HCT116 (cell line): ENCODE measurements at regions not wholly inside any gene's neighbourhood (a gene's known extent, or its start where the extent isn't known, plus 50 kb on each side); places are given as distances from the start of the nearest gene placed in this dataset.

Source experiments
- ATAC-seq: fragments of 200-7000 bp; cut with Tn5 transposase; 2 replicates; pipeline ENCODE4 v1.9.1; 2020; ENCODE audit warnings: mild to moderate bottlenecking, moderate library complexity
- BruUV-seq: library from RNA; stranded (reverse); fragments of 400-500 nt; replicated peaks from 2 replicates; lab custom pipeline; 2021; lab: Mats Ljungman, UMichigan
- CTCF ChIA-PET: fragments of 300-600 bp; sonication (Branson Sonifier 250); formaldehyde crosslinking; loops from one replicate; lab custom pipeline; 2021; ENCODE audit warnings: antibody characterized with exemption; lab: Charles Lee
- POLR2A ChIA-PET: fragments of 300-600, 350-600 bp; sonication (Branson Sonifier 250); formaldehyde crosslinking; loops from one replicate; lab custom pipeline; 2021; ENCODE audit warnings: antibody characterized with exemption; lab: Charles Lee
- RAD21 ChIA-PET, 2 experiments: fragments of 300-600 bp; sonication (Branson Sonifier 250); formaldehyde crosslinking; loops; one replicate each; lab custom pipeline; 2023; ENCODE audit warnings: low total read pairs in 2 of 2; ENCODE audit not compliant: uncharacterized antibody in 2 of 2, unreplicated experiment in 2 of 2, low non-redundant PET in 1 of 2; lab: Charles Lee
- DNase-seq: peaks from one replicate; pipeline ENCODE4 v3.0.0-alpha.2; 2010; ENCODE audit warnings: low read depth, low spot score
- H2AFZ ChIP-seq: fragments of 200-600 bp; shearing (Covaris generic), sonication (generic); 2 replicates; pipeline ENCODE4 v1.6.1; 2017; ENCODE audit warnings: low read depth, mixed run types, mixed read lengths, antibody characterized with exemption, low read length; ENCODE audit not compliant: poor library complexity, severe bottlenecking
- H3K27ac ChIP-seq: 2 replicates; pipeline ENCODE4 v1.5.1; 2012; ENCODE audit warnings: low read depth, low read length
- H3K27me3 ChIP-seq: fragments of 200-600 bp; sonication (generic); 2 replicates; pipeline ENCODE4 v1.6.1; 2016; ENCODE audit warnings: mixed run types, low read length, mixed read lengths; ENCODE audit not compliant: insufficient read depth
- H3K36me3 ChIP-seq, 2 experiments: fragments of 200-500 bp in 1 of 2; fragments of 200-600 bp in 1 of 2; sonication (Bioruptor generic) in 1 of 2; sonication (generic) in 1 of 2; 2 replicates each; pipeline versions ENCODE4 v1.5.1 to v1.6.1; 2014 to 2016; ENCODE audit warnings: low read length in 2 of 2, inconsistent platforms in 1 of 2, mixed read lengths in 1 of 2, mixed run types in 1 of 2; ENCODE audit not compliant: insufficient read depth in 2 of 2, control insufficient read depth in 1 of 2
- H3K4me1 ChIP-seq, 2 experiments: fragments of 200-600 bp in 1 of 2; sonication (generic) in 1 of 2; 2 replicates each; pipeline versions ENCODE4 v1.5.1 to v1.6.1; 2012 to 2017; ENCODE audit warnings: low read length in 2 of 2, inconsistent platforms in 1 of 2, mild to moderate bottlenecking in 1 of 2, mixed read lengths in 1 of 2, mixed run types in 1 of 2, moderate library complexity in 1 of 2; ENCODE audit not compliant: insufficient read depth in 2 of 2, control insufficient read depth in 1 of 2
- H3K4me2 ChIP-seq: fragments of 200-600 bp; sonication (generic); 2 replicates; pipeline ENCODE4 v1.6.1; 2017; ENCODE audit warnings: mixed run types, low read length, mixed read lengths
- H3K4me3 ChIP-seq, 2 experiments: fragments of 200-600 bp in 1 of 2; sonication (generic) in 1 of 2; replicated peaks in 1 of 2; 2 replicates each; pipeline ENCODE4 v1.5.1; 2011 to 2016; ENCODE audit warnings: low read length in 2 of 2, control low read depth in 1 of 2, low read depth in 1 of 2, mild to moderate bottlenecking in 1 of 2, mixed read lengths in 1 of 2, mixed run types in 1 of 2
- H3K79me2 ChIP-seq: fragments of 200-600 bp; sonication (generic); 2 replicates; pipeline ENCODE4 v1.6.1; 2017; ENCODE audit warnings: mild to moderate bottlenecking, mixed run types, low read length, moderate library complexity, mixed read lengths; ENCODE audit not compliant: insufficient read depth
- H3K9ac ChIP-seq: fragments of 200-600 bp; sonication (generic); 2 replicates; pipeline ENCODE4 v1.6.1; 2016; ENCODE audit warnings: low read length, mixed read lengths
- H3K9me2 ChIP-seq: fragments of 200-600 bp; sonication (generic), shearing (Covaris generic); 2 replicates; pipeline ENCODE4 v1.6.1; 2017; ENCODE audit warnings: mixed run types, mild to moderate bottlenecking, moderate library complexity; ENCODE audit not compliant: insufficient read depth
- H3K9me3 ChIP-seq, 2 experiments: fragments of 200-500 bp in 1 of 2; fragments of 200-600 bp in 1 of 2; sonication (Bioruptor generic) in 1 of 2; sonication (generic) in 1 of 2; 2 replicates each; pipeline ENCODE4 v1.6.1; 2014 to 2017; ENCODE audit warnings: low read length in 2 of 2, mixed read lengths in 2 of 2, inconsistent platforms in 1 of 2, low read depth in 1 of 2, mild to moderate bottlenecking in 1 of 2, mixed run types in 1 of 2, moderate library complexity in 1 of 2; ENCODE audit not compliant: control insufficient read depth in 1 of 2, insufficient read depth in 1 of 2
- H4K20me1 ChIP-seq: fragments of 200-600 bp; sonication (generic), shearing (Covaris generic); 2 replicates; pipeline ENCODE4 v1.6.1; 2017; ENCODE audit warnings: mixed run types, mild to moderate bottlenecking, moderate library complexity; ENCODE audit not compliant: insufficient read depth
- CBX3 ChIP-seq: IDR thresholded peaks from 2 replicates; pipeline ENCODE4 v1.6.1; 2012; ENCODE audit warnings: low read depth
- CEBPB ChIP-seq: IDR thresholded peaks from 2 replicates; pipeline ENCODE4 v1.6.1; 2012; ENCODE audit warnings: low read depth
- EGR1 ChIP-seq: IDR thresholded peaks from 2 replicates; pipeline ENCODE4 v1.6.1; 2012; ENCODE audit warnings: low read depth
- ELF1 ChIP-seq: IDR thresholded peaks from 2 replicates; pipeline ENCODE4 v1.6.1; 2012; ENCODE audit warnings: low read depth, borderline replicate concordance
- FOSL1 ChIP-seq: IDR thresholded peaks from 2 replicates; pipeline ENCODE4 v1.6.1; 2012; ENCODE audit warnings: low read depth
- JUND ChIP-seq: IDR thresholded peaks from 2 replicates; pipeline ENCODE4 v1.6.1; 2012
- POLR2AphosphoS5 ChIP-seq: IDR thresholded peaks from 2 replicates; pipeline ENCODE4 v1.6.1; 2011; ENCODE audit warnings: mild to moderate bottlenecking, low read depth, low read length, moderate library complexity
- RAD21 ChIP-seq: IDR thresholded peaks from 2 replicates; pipeline ENCODE4 v1.6.1; 2012; ENCODE audit warnings: low read depth, mild to moderate bottlenecking
- SIN3A ChIP-seq: IDR thresholded peaks from 2 replicates; pipeline ENCODE4 v1.6.1; 2012; ENCODE audit warnings: low read depth
- SP1 ChIP-seq: IDR thresholded peaks from 2 replicates; pipeline ENCODE4 v1.6.1; 2012; ENCODE audit warnings: low read depth
- SRF ChIP-seq: IDR thresholded peaks from 2 replicates; pipeline ENCODE4 v1.6.1; 2012; ENCODE audit warnings: low read depth
- TCF7L2 ChIP-seq: IDR thresholded peaks from 2 replicates; pipeline ENCODE4 v1.7.0; 2011; ENCODE audit warnings: borderline replicate concordance, inconsistent platforms; ENCODE audit not compliant: insufficient read depth, insufficient read length; ENCODE audit errors: extremely low read depth
- YY1 ChIP-seq: IDR thresholded peaks from 2 replicates; pipeline ENCODE4 v1.6.1; 2011; ENCODE audit warnings: low read length, low read depth, moderate library complexity, mild to moderate bottlenecking; ENCODE audit not compliant: insufficient replicate concordance; ENCODE audit errors: extremely low read depth
- ZFX ChIP-seq: fragments of 450-650 bp; IDR thresholded peaks from 2 replicates; pipeline ENCODE4 v1.6.1; 2017
- ZNF274 ChIP-seq: fragments of 200-500 bp; sonication (Bioruptor generic); IDR thresholded peaks from 2 replicates; pipeline ENCODE4 v1.6.1; 2014; ENCODE audit warnings: mild to moderate bottlenecking, low read depth, low read length, inconsistent platforms
- intact Hi-C: fragments of 100-400 bp; cut with micrococcal nuclease; formaldehyde crosslinking; loops from 2 replicates; pipeline ENCODE4 v1.10.0; 2022
- TF ChIP-seq, protein P1 (sequence below): IDR thresholded peaks from 2 replicates; pipeline ENCODE4 v1.6.1; 2012
- TF ChIP-seq, protein P2 (sequence below), 3 experiments: fragments of 200-600 bp in 1 of 3; sonication (generic) in 1 of 3; IDR thresholded peaks in 2 of 3; conservative IDR thresholded peaks in 1 of 3; 2 replicates each; pipeline ENCODE4 v1.5.1; 2012 to 2017; ENCODE audit warnings: low read depth in 2 of 3, low read length in 2 of 3, antibody characterized with exemption in 1 of 3, borderline replicate concordance in 1 of 3, control low read depth in 1 of 3, mild to moderate bottlenecking in 1 of 3, mixed read lengths in 1 of 3, mixed run types in 1 of 3, moderate library complexity in 1 of 3; ENCODE audit not compliant: insufficient read depth in 1 of 3
- TF ChIP-seq, protein P3 (sequence below): IDR thresholded peaks from 2 replicates; pipeline ENCODE4 v1.6.1; 2012

DNA sequence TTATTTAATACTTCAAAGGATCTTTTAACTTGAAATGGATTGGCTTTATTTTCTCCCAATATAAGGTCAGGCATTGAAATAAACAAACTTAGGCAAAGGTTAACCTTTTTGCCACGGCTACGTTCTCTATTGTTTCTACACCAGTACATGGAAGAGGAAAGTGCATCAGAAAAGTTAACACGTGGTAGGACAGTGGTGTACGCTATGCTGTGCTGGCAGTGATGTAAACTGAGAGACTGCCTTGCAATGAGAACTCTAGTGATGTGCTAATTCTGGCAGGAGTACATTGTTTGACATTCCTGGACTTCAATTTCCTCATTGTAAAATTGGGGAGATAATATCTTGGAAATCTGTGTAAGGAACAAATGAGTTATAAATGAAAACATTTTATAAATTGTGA is 208.2 kb downstream of the TMA16 start:
- RAD21 ChIA-PET, result no interaction called here
- intact Hi-C loops, result no loop called here
- ATAC-seq, result no peak
- H3K9ac ChIP-seq, result no peak overlapping the region
- H3K9me3 ChIP-seq, result no peaks in the 10 kb centered on the region
- H3K4me1 ChIP-seq, result no peaks in the 10 kb centered on the region
- H3K27ac ChIP-seq, result no peak overlapping the region
- H3K36me3 ChIP-seq, result no peaks in the 10 kb centered on the region
- H3K79me2 ChIP-seq, result no peaks in the 10 kb centered on the region
- no peak for TF ChIP-seq POLR2AphosphoS5
- no peak for TF ChIP-seq CBX3
- TF ChIP-seq EGR1, result no peak
- TF ChIP-seq SIN3A, result no peak
- TF ChIP-seq, protein P1, sequence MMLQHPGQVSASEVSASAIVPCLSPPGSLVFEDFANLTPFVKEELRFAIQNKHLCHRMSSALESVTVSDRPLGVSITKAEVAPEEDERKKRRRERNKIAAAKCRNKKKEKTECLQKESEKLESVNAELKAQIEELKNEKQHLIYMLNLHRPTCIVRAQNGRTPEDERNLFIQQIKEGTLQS, result no peak
- no peak for TF ChIP-seq RAD21
- TF ChIP-seq, all 23 proteins: peak for 0
- Histone ChIP-seq H3K4me3 (no peak overlapping the region), H2AFZ (no peak overlapping the region), H3K9me2 (no peaks in the 10 kb centered on the region), H3K4me2 (no peak overlapping the region), H4K20me1 (no peaks in the 10 kb centered on the region), H3K27me3 (no peaks in the 10 kb centered on the region)
- ChIA-PET POLR2A (no interaction called here), CTCF (no interaction called here)
- no TSS peak for BruUV-seq
- DNase-seq, result no peak

DNA sequence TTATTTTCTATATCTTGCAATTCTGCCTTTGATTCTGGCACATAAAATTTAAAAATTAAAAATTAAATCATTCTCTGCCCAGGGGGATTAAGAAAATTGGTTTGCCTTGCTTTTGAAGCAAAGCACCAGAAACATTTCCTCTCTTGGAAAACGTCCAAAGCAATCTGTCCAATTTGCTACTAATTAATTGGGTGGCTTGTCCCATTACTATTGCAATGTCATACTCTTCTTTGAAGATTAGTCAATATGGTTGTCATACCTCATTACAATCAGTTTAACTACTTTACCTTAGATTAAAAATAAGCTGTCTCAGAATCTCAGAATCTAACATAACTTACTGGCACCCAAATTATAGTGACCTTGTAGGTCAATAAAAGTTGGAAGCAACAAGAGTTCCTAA is 208.8 kb downstream of the TMA16 start:
- H3K27ac ChIP-seq, result no peak overlapping the region
- no peaks in the 10 kb centered on the region for H3K27me3 ChIP-seq
- intact Hi-C loops, result no loop called here
- H3K79me2 ChIP-seq, result no peaks in the 10 kb centered on the region
- ChIA-PET CTCF (no interaction called here), RAD21 (no interaction called here), POLR2A (interaction anchor here (1.6 kb wide), 1 partner anchor 10 kb away, joined by 3 read pairs; no protein-coding TSS in a partner anchor)
- no peaks in the 10 kb centered on the region for H3K4me1 ChIP-seq
- ATAC-seq (no peak), DNase-seq (no peak)
- H3K9me3 ChIP-seq, result no peaks in the 10 kb centered on the region
- no peak overlapping the region for H3K4me3 ChIP-seq
- BruUV-seq, result no TSS peak
- no peak overlapping the region for H2AFZ ChIP-seq
- TF ChIP-seq YY1 (no peak), ZFX (no peak), FOSL1 (no peak), POLR2AphosphoS5 (no peak), CEBPB (no peak), ELF1 (no peak), JUND (no peak), SP1 (no peak), TCF7L2 (no peak), ZNF274 (no peak), CBX3 (no peak), SRF (no peak), EGR1 (no peak), RAD21 (no peak)
- TF ChIP-seq, protein P2, sequence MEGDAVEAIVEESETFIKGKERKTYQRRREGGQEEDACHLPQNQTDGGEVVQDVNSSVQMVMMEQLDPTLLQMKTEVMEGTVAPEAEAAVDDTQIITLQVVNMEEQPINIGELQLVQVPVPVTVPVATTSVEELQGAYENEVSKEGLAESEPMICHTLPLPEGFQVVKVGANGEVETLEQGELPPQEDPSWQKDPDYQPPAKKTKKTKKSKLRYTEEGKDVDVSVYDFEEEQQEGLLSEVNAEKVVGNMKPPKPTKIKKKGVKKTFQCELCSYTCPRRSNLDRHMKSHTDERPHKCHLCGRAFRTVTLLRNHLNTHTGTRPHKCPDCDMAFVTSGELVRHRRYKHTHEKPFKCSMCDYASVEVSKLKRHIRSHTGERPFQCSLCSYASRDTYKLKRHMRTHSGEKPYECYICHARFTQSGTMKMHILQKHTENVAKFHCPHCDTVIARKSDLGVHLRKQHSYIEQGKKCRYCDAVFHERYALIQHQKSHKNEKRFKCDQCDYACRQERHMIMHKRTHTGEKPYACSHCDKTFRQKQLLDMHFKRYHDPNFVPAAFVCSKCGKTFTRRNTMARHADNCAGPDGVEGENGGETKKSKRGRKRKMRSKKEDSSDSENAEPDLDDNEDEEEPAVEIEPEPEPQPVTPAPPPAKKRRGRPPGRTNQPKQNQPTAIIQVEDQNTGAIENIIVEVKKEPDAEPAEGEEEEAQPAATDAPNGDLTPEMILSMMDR (IDR thresholded peaks at IDR 0.05 in 2 of 3, conservative IDR thresholded peaks at IDR 0.05 in 1 of 3; ENCODE audit: borderline replicate concordance in 1 of 3, insufficient read depth in 1 of 3, low read depth in 2 of 3, low read length in 2 of 3), result no peak
- TF ChIP-seq, protein P3, sequence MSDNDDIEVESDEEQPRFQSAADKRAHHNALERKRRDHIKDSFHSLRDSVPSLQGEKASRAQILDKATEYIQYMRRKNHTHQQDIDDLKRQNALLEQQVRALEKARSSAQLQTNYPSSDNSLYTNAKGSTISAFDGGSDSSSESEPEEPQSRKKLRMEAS, result no peak
- TF ChIP-seq, protein P1, result no peak
- no peak overlapping the region for H3K4me2 ChIP-seq
- no peak overlapping the region for H3K9ac ChIP-seq
- no peaks in the 10 kb centered on the region for H3K9me2 ChIP-seq
- H3K36me3 ChIP-seq, result no peaks in the 10 kb centered on the region
- no peaks in the 10 kb centered on the region for H4K20me1 ChIP-seq
